ENCODE measurements at regions not wholly inside any gene's neighbourhood (a gene's known extent, or its start where the extent isn't known, plus 50 kb on each side); places are given as distances from the start of the nearest gene placed in this dataset.

- Histone ChIP-seq H3K4me2 (ENCODE audit: low read length) (no peak overlapping the region), H3K4me3 (ENCODE audit: low read depth, low read length, poor library complexity, severe bottlenecking) (no peak overlapping the region), H3K9me2 (ENCODE audit: insufficient read depth, low read length) (no peaks in the 10 kb centered on the region), H3K27ac (ENCODE audit: low read depth, low read length, poor library complexity, severe bottlenecking) (no peak overlapping the region), H2AFZ (ENCODE audit: low read length) (no peak overlapping the region), H3K36me3 (ENCODE audit: insufficient read depth, low read length) (no peaks in the 10 kb centered on the region), H3K9me3 (ENCODE audit: low read length) (no peaks in the 10 kb centered on the region), H4K20me1 (ENCODE audit: insufficient read depth, low read length) (no peaks in the 10 kb centered on the region), H3K79me2 (ENCODE audit: insufficient read depth, low read depth, low read length) (no peaks in the 10 kb centered on the region), H3K4me1 (ENCODE audit: insufficient read depth, low read length, poor library complexity, severe bottlenecking) (no peaks in the 10 kb centered on the region)
- no peak for TF ChIP-seq EZH2phosphoT487 (IDR thresholded peaks at IDR 0.05; ENCODE audit: borderline replicate concordance, low read depth, low read length)
- TF ChIP-seq CTCF (conservative IDR thresholded peaks at IDR 0.05; ENCODE audit: low read length), result no peak
- no TSS peak for BruUV-seq (replicated peaks)
- DNase-seq (ENCODE audit: low spot score), result no peak
- POLR2A ChIA-PET, result interaction anchor here (1.2 kb wide), 1 partner anchor 12 kb away, joined by 4 read pairs; no protein-coding TSS in a partner anchor
- CTCF ChIA-PET (ENCODE audit: unreplicated experiment), result no interaction called here
- intact Hi-C loops (cut with micrococcal nuclease; ENCODE audit: unreplicated experiment), result no loop called here
Observed at GRCh38 chr11:104408630-104409029, 244.7 kb upstream of the PDGFD start.

GRCh38 chr11:104405277-104405676 lies 241.3 kb upstream of the PDGFD start:
- Histone ChIP-seq H3K36me3 (ENCODE audit: insufficient read depth, low read length) (no peaks in the 10 kb centered on the region), H3K9me3 (ENCODE audit: low read length) (no peaks in the 10 kb centered on the region), H4K20me1 (ENCODE audit: insufficient read depth, low read length) (no peaks in the 10 kb centered on the region), H3K4me1 (ENCODE audit: insufficient read depth, low read length, poor library complexity, severe bottlenecking) (no peaks in the 10 kb centered on the region), H3K4me2 (ENCODE audit: low read length) (no peak overlapping the region), H2AFZ (ENCODE audit: low read length) (no peak overlapping the region), H3K79me2 (ENCODE audit: insufficient read depth, low read depth, low read length) (no peaks in the 10 kb centered on the region), H3K9me2 (ENCODE audit: insufficient read depth, low read length) (no peaks in the 10 kb centered on the region), H3K27ac (ENCODE audit: low read depth, low read length, poor library complexity, severe bottlenecking) (no peak overlapping the region), H3K4me3 (ENCODE audit: low read depth, low read length, poor library complexity, severe bottlenecking) (no peak overlapping the region)
- no peak for DNase-seq (ENCODE audit: low spot score)
- no TSS peak for BruUV-seq (replicated peaks)
- ChIA-PET POLR2A (no interaction called here), CTCF (ENCODE audit: unreplicated experiment) (no interaction called here)
- intact Hi-C loops (cut with micrococcal nuclease; ENCODE audit: unreplicated experiment), result no loop called here
- TF ChIP-seq EZH2phosphoT487 (IDR thresholded peaks at IDR 0.05; ENCODE audit: borderline replicate concordance, low read depth, low read length), result no peak
- no peak for TF ChIP-seq CTCF (conservative IDR thresholded peaks at IDR 0.05; ENCODE audit: low read length)

- CTCF ChIA-PET (ENCODE audit: unreplicated experiment), result no interaction called here
- intact Hi-C loops (cut with micrococcal nuclease; ENCODE audit: unreplicated experiment), result no loop called here
- Histone ChIP-seq H3K4me1 (ENCODE audit: insufficient read depth, low read length, poor library complexity, severe bottlenecking) (no peaks in the 10 kb centered on the region), H4K20me1 (ENCODE audit: insufficient read depth, low read length) (no peaks in the 10 kb centered on the region), H2AFZ (ENCODE audit: low read length) (no peak overlapping the region), H3K4me3 (ENCODE audit: low read depth, low read length, poor library complexity, severe bottlenecking) (no peak overlapping the region), H3K79me2 (ENCODE audit: insufficient read depth, low read depth, low read length) (no peaks in the 10 kb centered on the region), H3K9me2 (ENCODE audit: insufficient read depth, low read length) (no peaks in the 10 kb centered on the region), H3K9me3 (ENCODE audit: low read length) (no peaks in the 10 kb centered on the region), H3K4me2 (ENCODE audit: low read length) (no peak overlapping the region), H3K27ac (ENCODE audit: low read depth, low read length, poor library complexity, severe bottlenecking) (no peak overlapping the region), H3K36me3 (ENCODE audit: insufficient read depth, low read length) (no peaks in the 10 kb centered on the region)
- no TSS peak for BruUV-seq (replicated peaks)
- no peak for TF ChIP-seq EZH2phosphoT487 (IDR thresholded peaks at IDR 0.05; ENCODE audit: borderline replicate concordance, low read depth, low read length)
- TF ChIP-seq CTCF (conservative IDR thresholded peaks at IDR 0.05; ENCODE audit: low read length), result no peak
- DNase-seq (ENCODE audit: low spot score), result no peak
- POLR2A ChIA-PET, result interaction anchor here (0.6 to 1.4 kb wide), 3 partner anchors 10 to 356 kb away, joined by 3 to 5 read pairs (median 4); no protein-coding TSS in a partner anchor
Observed at GRCh38 chr11:104404231-104405175, 240.6 kb upstream of the PDGFD start.
